Suprapubic skin (tissue), 4 donors: ENCODE measurements at regions not wholly inside any gene's neighbourhood (a gene's known extent, or its start where the extent isn't known, plus 50 kb on each side); places are given as distances from the start of the nearest gene placed in this dataset.

Experiments
- DNase-seq, 2 donors: peaks; one replicate each; pipeline ENCODE4 v3.0.0-alpha.2; 2019; ENCODE audit warnings: low spot score in 2 of 2
- H3K27ac ChIP-seq: fragments of 200-600 bp; sonication (generic); one replicate; pipeline ENCODE4 v1.5.1; 2019
- H3K27me3 ChIP-seq: fragments of 200-600 bp; sonication (generic); one replicate; pipeline ENCODE4 v1.5.1; 2019
- H3K36me3 ChIP-seq: fragments of 200-600 bp; sonication (generic); one replicate; pipeline ENCODE4 v1.5.1; 2019
- H3K4me1 ChIP-seq: fragments of 200-600 bp; sonication (generic); one replicate; pipeline ENCODE4 v1.5.1; 2019
- H3K4me3 ChIP-seq: fragments of 200-600 bp; sonication (generic); one replicate; pipeline ENCODE4 v1.5.1; 2019; ENCODE audit warnings: mild to moderate bottlenecking
- H3K9me3 ChIP-seq: fragments of 200-600 bp; sonication (generic); one replicate; pipeline ENCODE4 v1.5.1; 2019
- CTCF ChIP-seq, 2 donors: fragments of 200-600 bp in 1 of 2; fragments of 450-650 bp in 1 of 2; sonication (generic) in 1 of 2; IDR thresholded peaks; one replicate each; pipeline ENCODE4 v1.5.1; 2016 to 2019; ENCODE audit warnings: antibody characterized with exemption in 2 of 2, mild to moderate bottlenecking in 1 of 2, moderate library complexity in 1 of 2
- EP300 ChIP-seq: sonication (generic); formaldehyde crosslinking; IDR thresholded peaks from one replicate; pipeline ENCODE4 v1.6.1; 2017; ENCODE audit warnings: antibody characterized with exemption
- POLR2A ChIP-seq, 2 donors: fragments of 450-650 bp; IDR thresholded peaks; one replicate each; pipeline ENCODE4 v1.6.1; 2017; ENCODE audit warnings: antibody characterized with exemption in 2 of 2, mild to moderate bottlenecking in 2 of 2, moderate library complexity in 2 of 2
- POLR2AphosphoS5 ChIP-seq, 3 donors: sonication (generic); formaldehyde crosslinking; IDR thresholded peaks; one replicate each; pipeline ENCODE4 v1.6.1; 2017; ENCODE audit warnings: antibody characterized with exemption in 3 of 3
- WGBS: methylation state at CpG from one replicate; pipeline ENCODE4 v1.1.5; 2018; 5-methylcytosine and 5-hydroxymethylcytosine counted together

GRCh38 chr1:4161366-4162006 is 261.4 kb upstream of the C1orf174 start:
- TF ChIP-seq EP300 (no peak), POLR2A (IDR thresholded peaks at IDR 0.05) (no peak), CTCF (IDR thresholded peaks at IDR 0.05) (no peak), POLR2AphosphoS5 (IDR thresholded peaks at IDR 0.05) (no peak)
- peaks cover 57% of the 10 kb centered on the region for H3K27me3 ChIP-seq
- whole genome bisulfite sequencing: 27% methylated on average over 3 of the region's 29 CpGs

GRCh38 chr1:4164965-4165364 is 264.9 kb upstream of the C1orf174 start:
- TF ChIP-seq POLR2A (IDR thresholded peaks at IDR 0.05): no peak
- TF ChIP-seq CTCF (IDR thresholded peaks at IDR 0.05): no peak
- no peak for TF ChIP-seq EP300
- no peak for TF ChIP-seq POLR2AphosphoS5 (IDR thresholded peaks at IDR 0.05)
- no peak for DNase-seq
- 83% methylated on average over 4 of the region's 4 CpGs for WGBS
- Histone ChIP-seq H3K9me3 (no peaks in the 10 kb centered on the region), H3K27me3 (peaks cover 49% of the 10 kb centered on the region), H3K4me3 (no peak overlapping the region), H3K27ac (no peak overlapping the region), H3K4me1 (no peaks in the 10 kb centered on the region), H3K36me3 (no peaks in the 10 kb centered on the region)

More at GRCh38 chr1:4161366-4162006, 261.4 kb upstream of the C1orf174 start:
- no peak overlapping the region for H3K27ac ChIP-seq
- H3K4me3 ChIP-seq: no peak overlapping the region
- no peak for DNase-seq
- H3K4me1 ChIP-seq: no peaks in the 10 kb centered on the region
- no peaks in the 10 kb centered on the region for H3K36me3 ChIP-seq
- H3K9me3 ChIP-seq: no peaks in the 10 kb centered on the region

- Histone ChIP-seq H3K27me3 (peaks cover 43% of the 10 kb centered on the region), H3K27ac (no peak overlapping the region), H3K4me1 (no peaks in the 10 kb centered on the region), H3K4me3 (no peak overlapping the region), H3K9me3 (no peaks in the 10 kb centered on the region), H3K36me3 (no peaks in the 10 kb centered on the region)
- WGBS: 50% methylated on average over 16 of the region's 16 CpGs
- no peak for DNase-seq
- TF ChIP-seq EP300 (no peak), POLR2A (IDR thresholded peaks at IDR 0.05) (no peak), CTCF (IDR thresholded peaks at IDR 0.05) (no peak), POLR2AphosphoS5 (IDR thresholded peaks at IDR 0.05) (no peak)
These were observed 265.7 kb upstream of the C1orf174 start for GRCh38 chr1:4165686-4166300.

GRCh38 chr1:4166713-4167112 is 266.6 kb upstream of the C1orf174 start:
- Histone ChIP-seq H3K9me3 (no peaks in the 10 kb centered on the region), H3K36me3 (no peaks in the 10 kb centered on the region), H3K4me3 (no peak overlapping the region), H3K27me3 (peaks cover 35% of the 10 kb centered on the region), H3K27ac (no peak overlapping the region), H3K4me1 (no peaks in the 10 kb centered on the region)
- 32% methylated on average over 5 of the region's 5 CpGs for WGBS
- DNase-seq: no peak
- TF ChIP-seq POLR2AphosphoS5 (IDR thresholded peaks at IDR 0.05): no peak
- TF ChIP-seq CTCF (IDR thresholded peaks at IDR 0.05): no peak
- no peak for TF ChIP-seq EP300
- TF ChIP-seq POLR2A (IDR thresholded peaks at IDR 0.05): no peak

GRCh38 chr1:4169991-4170390 is 269.9 kb upstream of the C1orf174 start:
- DNase-seq: peak in 1 of 2 donors; percentile 47
- TF ChIP-seq CTCF (IDR thresholded peaks at IDR 0.05): no peak
- no peak for TF ChIP-seq EP300
- TF ChIP-seq POLR2AphosphoS5 (IDR thresholded peaks at IDR 0.05): no peak
- Histone ChIP-seq H3K27ac (no peak overlapping the region), H3K36me3 (no peaks in the 10 kb centered on the region), H3K27me3 (peaks cover 24% of the 10 kb centered on the region), H3K4me3 (no peak overlapping the region), H3K4me1 (no peaks in the 10 kb centered on the region), H3K9me3 (no peaks in the 10 kb centered on the region)
- WGBS: 100% methylated on average over 6 of the region's 6 CpGs
